Fibroblast of lung (primary cell): ENCODE measurements at regions not wholly inside any gene's neighbourhood (a gene's known extent, or its start where the extent isn't known, plus 50 kb on each side); places are given as distances from the start of the nearest gene placed in this dataset.

Experiments used
- DNase-seq, 2 donors: peaks; one replicate each; pipeline versions ENCODE4 v3.0.0 to v3.0.0-alpha.2; 2010; ENCODE audit warnings: low read depth in 2 of 2
- H2AFZ ChIP-seq: 2 replicates; pipeline ENCODE4 v1.5.1; 2012; ENCODE audit warnings: low read length, control low read depth, inconsistent platforms
- H3K27ac ChIP-seq: 2 replicates; pipeline ENCODE4 v1.5.1; 2011; ENCODE audit warnings: low read length, control low read depth; ENCODE audit not compliant: insufficient read depth
- H3K27me3 ChIP-seq: 2 replicates; pipeline ENCODE4 v1.5.1; 2011; ENCODE audit warnings: mild to moderate bottlenecking, low read length; ENCODE audit not compliant: control insufficient read depth, insufficient read depth
- H3K36me3 ChIP-seq: 2 replicates; pipeline ENCODE4 v1.5.1; 2011; ENCODE audit warnings: low read length; ENCODE audit not compliant: control insufficient read depth, insufficient read depth
- H3K4me1 ChIP-seq: 2 replicates; pipeline ENCODE4 v1.5.1; 2011; ENCODE audit warnings: low read length; ENCODE audit not compliant: control insufficient read depth, insufficient read depth; ENCODE audit errors: extremely low read depth
- H3K4me2 ChIP-seq: 2 replicates; pipeline ENCODE4 v1.5.1; 2011; ENCODE audit warnings: low read length, control low read depth; ENCODE audit not compliant: insufficient read depth; ENCODE audit errors: extremely low read depth
- H3K4me3 ChIP-seq, 4 experiments: fragments of 200-600 bp in 1 of 4; sonication (generic) in 1 of 4; replicated peaks in 1 of 4; 2 replicates each; pipeline ENCODE4 v1.5.1; 2011 to 2016; ENCODE audit warnings: low read length in 4 of 4, low read depth in 3 of 4, mild to moderate bottlenecking in 3 of 4, control low read depth in 2 of 4, inconsistent platforms in 1 of 4, mixed read lengths in 1 of 4; ENCODE audit not compliant: insufficient read depth in 1 of 4; ENCODE audit errors: control extremely low read depth in 1 of 4
- H3K79me2 ChIP-seq: 2 replicates; pipeline ENCODE4 v1.5.1; 2012; ENCODE audit warnings: mild to moderate bottlenecking, low read length, inconsistent platforms; ENCODE audit not compliant: control insufficient read depth, insufficient read depth
- H3K9ac ChIP-seq: 2 replicates; pipeline ENCODE4 v1.5.1; 2011; ENCODE audit warnings: mild to moderate bottlenecking, low read length, control low read depth; ENCODE audit not compliant: insufficient read depth
- H3K9me3 ChIP-seq: 2 replicates; pipeline ENCODE4 v1.5.1; 2012; ENCODE audit warnings: low read depth, low read length; ENCODE audit not compliant: control insufficient read depth, insufficient read depth
- H4K20me1 ChIP-seq: 2 replicates; pipeline ENCODE4 v1.5.1; 2011; ENCODE audit warnings: low read length; ENCODE audit not compliant: control insufficient read depth, insufficient read depth; ENCODE audit errors: extremely low read depth
- EZH2 ChIP-seq: IDR thresholded peaks from 2 replicates; pipeline ENCODE4 v1.5.1; 2012; ENCODE audit warnings: low read length, control low read depth, mild to moderate bottlenecking; ENCODE audit errors: missing control alignments
- TF ChIP-seq, protein P1 (sequence below), 2 donors: IDR thresholded peaks in 1 of 2; conservative IDR thresholded peaks in 1 of 2; 1 replicate in 1 of 2; 2 replicates in 1 of 2; pipeline ENCODE4 v1.5.1; 2011 to 2012; ENCODE audit warnings: low read length in 2 of 2, control low read depth in 1 of 2, inconsistent platforms in 1 of 2, low read depth in 1 of 2, mild to moderate bottlenecking in 1 of 2

DNA sequence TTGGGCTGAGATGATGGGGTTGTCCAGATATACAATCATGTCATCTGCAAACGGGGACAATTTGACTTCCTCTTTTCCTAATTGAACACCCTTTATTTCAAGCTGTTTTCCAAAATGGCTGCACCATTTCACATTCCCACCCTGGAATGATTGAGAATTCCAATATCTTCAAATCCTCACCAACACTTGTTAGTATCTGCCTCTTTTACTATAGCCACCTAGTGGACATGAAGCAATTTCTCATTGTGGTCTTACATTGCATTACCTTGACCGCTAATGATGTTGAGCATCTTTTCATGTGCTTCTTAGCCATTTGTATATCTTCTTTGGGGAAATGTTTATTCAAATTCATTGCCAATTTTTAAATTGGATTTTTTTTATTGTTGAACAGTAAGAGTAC lies 364.8 kb downstream of the SMARCA1 start:
- no peaks in the 10 kb centered on the region for H4K20me1 ChIP-seq
- no peaks in the 10 kb centered on the region for H3K36me3 ChIP-seq
- H3K27ac ChIP-seq: no peak overlapping the region
- H3K4me3 ChIP-seq: no peak overlapping the region
- TF ChIP-seq EZH2: no peak
- TF ChIP-seq, protein P1, sequence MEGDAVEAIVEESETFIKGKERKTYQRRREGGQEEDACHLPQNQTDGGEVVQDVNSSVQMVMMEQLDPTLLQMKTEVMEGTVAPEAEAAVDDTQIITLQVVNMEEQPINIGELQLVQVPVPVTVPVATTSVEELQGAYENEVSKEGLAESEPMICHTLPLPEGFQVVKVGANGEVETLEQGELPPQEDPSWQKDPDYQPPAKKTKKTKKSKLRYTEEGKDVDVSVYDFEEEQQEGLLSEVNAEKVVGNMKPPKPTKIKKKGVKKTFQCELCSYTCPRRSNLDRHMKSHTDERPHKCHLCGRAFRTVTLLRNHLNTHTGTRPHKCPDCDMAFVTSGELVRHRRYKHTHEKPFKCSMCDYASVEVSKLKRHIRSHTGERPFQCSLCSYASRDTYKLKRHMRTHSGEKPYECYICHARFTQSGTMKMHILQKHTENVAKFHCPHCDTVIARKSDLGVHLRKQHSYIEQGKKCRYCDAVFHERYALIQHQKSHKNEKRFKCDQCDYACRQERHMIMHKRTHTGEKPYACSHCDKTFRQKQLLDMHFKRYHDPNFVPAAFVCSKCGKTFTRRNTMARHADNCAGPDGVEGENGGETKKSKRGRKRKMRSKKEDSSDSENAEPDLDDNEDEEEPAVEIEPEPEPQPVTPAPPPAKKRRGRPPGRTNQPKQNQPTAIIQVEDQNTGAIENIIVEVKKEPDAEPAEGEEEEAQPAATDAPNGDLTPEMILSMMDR (conservative IDR thresholded peaks at IDR 0.05 in 1 of 2, IDR thresholded peaks at IDR 0.05 in 1 of 2; ENCODE audit: low read depth in 1 of 2, low read length in 2 of 2): no peak
- H2AFZ ChIP-seq: no peak overlapping the region
- H3K9me3 ChIP-seq: no peaks in the 10 kb centered on the region
- no peak for DNase-seq
- H3K9ac ChIP-seq: no peak overlapping the region
- H3K27me3 ChIP-seq: no peaks in the 10 kb centered on the region
- no peak overlapping the region for H3K4me2 ChIP-seq
- no peaks in the 10 kb centered on the region for H3K79me2 ChIP-seq
- no peaks in the 10 kb centered on the region for H3K4me1 ChIP-seq

DNA sequence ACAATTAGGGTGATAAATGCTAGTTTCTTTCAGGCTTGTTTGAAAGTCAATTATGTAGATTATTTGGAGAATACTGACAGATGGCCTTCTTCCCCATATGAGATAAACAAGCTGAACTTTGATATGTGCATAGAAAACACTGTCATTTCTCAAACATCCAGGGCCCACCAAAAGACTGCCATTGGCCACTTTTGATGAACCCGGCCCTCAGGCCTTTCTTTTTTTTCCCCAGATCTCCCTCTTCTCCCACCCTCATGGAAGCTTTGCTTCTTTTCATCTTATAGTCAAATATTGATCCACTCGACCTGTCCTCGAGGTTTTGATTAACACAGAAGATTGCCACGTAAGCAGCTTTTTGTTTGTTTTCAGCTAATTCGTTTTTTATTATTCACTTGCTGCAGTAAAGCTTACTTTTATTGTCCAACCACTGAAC lies 377.4 kb downstream of the SMARCA1 start:
- Histone ChIP-seq H2AFZ (no peak overlapping the region), H3K4me2 (no peak overlapping the region), H3K9me3 (no peaks in the 10 kb centered on the region), H3K4me1 (no peaks in the 10 kb centered on the region), H3K79me2 (no peaks in the 10 kb centered on the region), H4K20me1 (no peaks in the 10 kb centered on the region), H3K4me3 (no peak overlapping the region), H3K27ac (no peak overlapping the region), H3K9ac (no peak overlapping the region), H3K36me3 (no peaks in the 10 kb centered on the region), H3K27me3 (no peaks in the 10 kb centered on the region)
- DNase-seq: no peak
- TF ChIP-seq EZH2: no peak
- TF ChIP-seq, protein P1 (conservative IDR thresholded peaks at IDR 0.05 in 1 of 2, IDR thresholded peaks at IDR 0.05 in 1 of 2; ENCODE audit: low read depth in 1 of 2, low read length in 2 of 2): no peak

DNA sequence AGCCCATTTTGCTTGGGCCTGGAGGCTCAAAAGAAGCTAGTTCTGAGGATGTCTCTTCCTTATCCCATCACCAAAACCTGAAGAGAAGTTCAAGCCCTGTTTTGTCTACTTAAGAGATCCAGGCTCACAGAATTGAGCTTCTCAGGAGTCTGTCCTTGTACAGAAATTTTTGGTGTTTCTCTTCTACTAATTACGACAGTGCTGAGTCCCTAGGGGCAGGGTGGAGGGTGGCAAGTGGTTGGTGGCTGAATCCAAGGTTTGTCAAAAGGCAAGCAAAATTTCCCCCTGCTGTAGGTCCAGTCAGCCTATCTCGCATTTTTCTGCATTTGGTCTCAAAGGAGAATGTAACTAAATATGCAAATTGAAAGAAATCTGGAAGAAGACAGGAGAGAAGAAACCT lies 377.9 kb downstream of the SMARCA1 start:
- Histone ChIP-seq H3K27me3 (no peaks in the 10 kb centered on the region), H3K9ac (no peak overlapping the region), H4K20me1 (no peaks in the 10 kb centered on the region), H3K4me3 (no peak overlapping the region), H3K79me2 (no peaks in the 10 kb centered on the region), H3K4me1 (no peaks in the 10 kb centered on the region), H3K36me3 (no peaks in the 10 kb centered on the region), H3K4me2 (no peak overlapping the region), H3K27ac (no peak overlapping the region), H2AFZ (no peak overlapping the region), H3K9me3 (no peaks in the 10 kb centered on the region)
- no peak for DNase-seq
- TF ChIP-seq, protein P1 (conservative IDR thresholded peaks at IDR 0.05 in 1 of 2, IDR thresholded peaks at IDR 0.05 in 1 of 2; ENCODE audit: low read depth in 1 of 2, low read length in 2 of 2): no peak
- no peak for TF ChIP-seq EZH2
